ENCODE measurements at regions not wholly inside any gene's neighbourhood (a gene's known extent, or its start where the extent isn't known, plus 50 kb on each side); places are given as distances from the start of the nearest gene placed in this dataset.
A peak's percentile ranks its signal among the peaks of the same experiment; 100 is the strongest.

DNA sequence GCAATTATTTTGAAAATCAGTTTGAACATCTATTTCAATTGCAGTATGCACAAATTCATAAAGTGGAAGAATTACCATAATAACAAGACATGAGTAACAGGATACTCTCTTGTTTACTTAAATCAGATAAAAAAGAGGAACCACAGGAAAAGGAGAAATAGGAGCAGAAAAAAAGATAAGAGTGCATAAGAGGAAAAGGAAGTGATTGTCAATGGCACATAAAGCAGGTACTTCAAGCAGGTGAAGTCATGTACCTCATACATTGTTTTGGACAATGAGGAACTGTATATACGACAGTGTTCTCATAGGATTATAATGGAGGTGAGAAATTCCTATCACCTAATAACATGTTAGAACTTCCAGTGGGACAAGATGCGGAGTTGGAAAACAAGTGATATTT is 334.5 kb upstream of the PCDH7 start:
- peak; percentile 37 for DNase-seq
- in situ Hi-C loops (cut with MboI; ENCODE audit: low pct_unique_long_range_greater_than_20kb, low sequenced_read_pairs): no loop called here

DNA sequence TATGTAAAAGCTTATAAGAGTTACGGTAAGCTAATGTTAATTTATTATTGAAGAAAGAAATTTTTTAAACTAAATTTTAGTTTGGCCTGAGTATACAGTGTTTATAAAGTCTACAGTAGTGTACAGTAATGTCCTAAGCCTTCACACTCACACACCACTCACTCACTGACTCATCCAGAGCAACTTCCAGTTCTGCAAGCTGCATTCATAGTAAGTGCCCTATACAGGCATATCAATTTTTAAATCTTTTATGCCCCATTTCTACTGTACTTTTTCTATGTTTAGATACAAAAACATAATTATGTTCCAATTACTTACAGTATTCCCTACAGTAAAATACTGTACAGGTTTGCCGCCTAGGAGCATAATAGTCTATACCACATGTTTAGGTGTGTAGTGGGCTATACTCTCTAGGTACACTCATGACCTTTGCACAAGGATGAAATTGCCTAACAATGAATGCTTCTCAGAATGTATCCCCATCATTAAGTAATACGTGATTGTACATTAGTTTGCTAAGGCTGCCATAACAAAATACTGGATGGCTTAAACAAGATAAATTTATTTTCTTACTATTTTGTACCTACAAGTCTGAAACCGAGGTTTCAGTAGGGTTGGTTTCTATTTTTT is 333.8 kb upstream of the PCDH7 start:
- DNase-seq: no peak
- in situ Hi-C loops (cut with MboI; ENCODE audit: low pct_unique_long_range_greater_than_20kb, low sequenced_read_pairs): no loop called here

DNA sequence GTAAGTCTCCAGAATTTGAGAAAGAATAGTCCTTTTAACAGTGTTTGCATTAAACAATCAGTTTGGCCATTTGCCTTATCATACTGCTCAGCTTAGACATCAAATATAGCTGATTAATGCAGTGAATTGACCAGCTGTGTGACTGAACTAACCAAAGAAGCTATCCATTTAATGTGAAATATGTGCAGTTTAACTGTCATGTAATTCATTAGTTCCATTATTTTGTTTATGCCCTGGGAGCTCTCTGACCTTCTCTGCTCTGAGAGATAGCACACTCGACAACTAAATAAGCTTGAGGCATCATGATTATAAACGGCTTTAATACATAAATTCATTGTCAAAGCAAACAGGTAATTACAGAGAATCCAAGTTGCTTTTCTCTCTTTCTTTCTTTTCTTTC is 324.3 kb upstream of the PCDH7 start:
- DNase-seq: no peak
- in situ Hi-C loops (cut with MboI; ENCODE audit: low pct_unique_long_range_greater_than_20kb, low sequenced_read_pairs): no loop called here

DNA sequence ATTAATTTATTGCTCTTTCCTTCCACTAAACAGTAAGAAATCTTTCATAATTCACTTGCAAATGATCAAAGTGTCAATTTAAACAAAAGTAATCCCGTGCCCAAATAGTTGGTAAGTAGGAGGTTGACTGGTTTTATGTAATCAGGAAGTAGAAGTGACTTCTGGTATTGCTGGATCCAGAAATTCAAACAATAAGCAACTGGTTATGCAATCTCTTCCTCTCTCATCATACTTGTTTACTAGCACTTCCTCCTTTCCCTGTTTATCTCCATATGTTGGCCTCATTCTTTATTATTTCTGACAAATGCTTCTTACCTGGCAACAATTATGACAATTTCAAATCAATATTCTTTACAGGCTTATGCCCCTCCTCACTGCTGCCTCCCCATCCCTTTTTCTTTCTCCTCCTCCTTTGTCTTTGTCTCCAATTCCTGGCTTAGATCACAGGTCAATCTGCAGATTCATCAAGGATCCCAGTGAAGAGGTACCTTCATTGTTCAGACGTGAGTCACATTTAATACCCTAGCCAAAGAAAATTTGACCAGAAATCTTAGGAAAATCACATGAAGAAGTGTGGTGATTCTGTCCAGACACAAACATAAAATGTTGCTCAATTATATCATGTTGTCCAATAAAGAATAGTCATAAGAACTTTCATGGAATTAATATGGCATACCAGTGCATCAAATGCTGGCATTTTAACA is 323.2 kb upstream of the PCDH7 start:
- no peak for DNase-seq

DNA sequence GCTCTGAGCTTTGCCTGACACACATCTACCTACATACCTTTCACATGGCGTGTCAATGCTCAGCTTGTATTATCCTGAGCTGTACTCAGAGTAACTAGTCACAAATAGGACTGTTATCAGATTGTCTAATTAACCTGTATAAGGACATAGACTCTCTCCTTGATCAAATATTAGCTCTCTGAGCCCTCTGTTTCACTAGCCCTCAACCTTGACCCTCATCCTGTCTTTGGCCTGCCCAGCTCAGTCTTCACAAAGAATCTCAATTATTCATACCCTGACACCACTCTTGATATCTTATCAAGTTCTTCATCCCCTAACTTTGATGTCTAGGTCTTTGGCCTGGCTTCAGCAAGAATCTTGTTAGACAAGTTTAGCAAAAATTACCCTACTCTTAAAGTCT is 320.7 kb upstream of the PCDH7 start:
- in situ Hi-C loops (cut with MboI; ENCODE audit: low pct_unique_long_range_greater_than_20kb, low sequenced_read_pairs): no loop called here
- DNase-seq: no peak

More for the DNA sequence above, 323.2 kb upstream of the PCDH7 start:
- in situ Hi-C loops (cut with MboI; ENCODE audit: low pct_unique_long_range_greater_than_20kb, low sequenced_read_pairs): no loop called here

DNA sequence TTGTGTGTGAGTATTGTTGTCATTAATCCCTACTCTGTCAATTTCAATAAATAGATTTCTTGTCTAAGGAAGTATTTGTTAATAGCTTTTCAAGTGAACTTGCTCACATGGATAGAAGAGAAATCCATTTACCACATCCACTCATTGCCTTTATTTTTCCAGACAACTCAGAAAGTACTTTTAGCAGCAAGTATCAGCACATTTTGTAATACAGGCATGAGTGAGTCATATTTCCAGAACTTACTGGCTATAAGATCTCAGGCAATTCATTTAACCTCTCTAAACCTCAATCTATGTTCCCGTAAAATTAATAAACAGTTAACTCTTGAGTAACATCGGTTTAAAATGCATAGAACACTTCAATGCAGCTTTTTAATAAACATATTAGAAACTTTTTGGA is 317.9 kb upstream of the PCDH7 start:
- no peak for DNase-seq
- in situ Hi-C loops (cut with MboI; ENCODE audit: low pct_unique_long_range_greater_than_20kb, low sequenced_read_pairs): no loop called here

DNA sequence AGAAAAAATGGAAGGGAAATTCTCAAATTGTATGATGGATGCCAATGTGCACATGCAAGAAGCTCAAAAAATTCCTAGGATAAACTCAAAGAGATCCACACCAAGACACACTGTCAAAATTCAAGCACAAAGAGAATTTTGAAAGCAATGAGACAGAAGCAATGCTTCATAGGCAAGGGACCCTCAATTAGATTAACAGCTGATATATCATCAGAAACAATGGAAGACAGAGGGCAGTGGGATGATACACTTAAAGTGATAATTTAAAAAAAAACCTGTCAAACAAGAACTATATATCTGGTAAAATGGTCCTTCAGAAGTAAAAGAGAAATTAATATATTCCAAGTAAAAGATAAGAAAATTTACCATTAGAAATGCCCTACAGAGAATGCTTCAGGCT is 306.3 kb upstream of the PCDH7 start:
- DNase-seq: no peak
- in situ Hi-C loops (cut with MboI; ENCODE audit: low pct_unique_long_range_greater_than_20kb, low sequenced_read_pairs): no loop called here

DNA sequence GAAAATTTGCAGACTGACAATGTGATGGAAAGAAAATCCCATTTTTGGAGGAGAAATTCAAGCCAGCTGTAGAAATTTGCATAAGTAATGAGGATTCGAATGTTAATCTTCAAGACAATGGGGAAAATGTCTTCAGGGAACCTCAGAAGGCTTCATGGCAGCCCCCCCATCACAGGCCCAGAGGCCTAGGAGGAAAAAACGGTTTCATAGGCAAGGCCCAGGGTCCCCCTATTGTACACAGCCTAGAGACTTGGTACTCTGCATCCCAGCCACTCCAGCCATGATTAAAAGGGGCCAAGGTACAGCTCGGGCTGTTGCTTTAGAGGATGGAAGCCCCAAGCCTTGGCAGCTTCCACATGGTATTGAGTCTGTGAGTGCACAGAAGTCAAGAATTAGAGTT is 303.6 kb upstream of the PCDH7 start:
- no peak for DNase-seq
- in situ Hi-C loops (cut with MboI; ENCODE audit: low pct_unique_long_range_greater_than_20kb, low sequenced_read_pairs): no loop called here

DNA sequence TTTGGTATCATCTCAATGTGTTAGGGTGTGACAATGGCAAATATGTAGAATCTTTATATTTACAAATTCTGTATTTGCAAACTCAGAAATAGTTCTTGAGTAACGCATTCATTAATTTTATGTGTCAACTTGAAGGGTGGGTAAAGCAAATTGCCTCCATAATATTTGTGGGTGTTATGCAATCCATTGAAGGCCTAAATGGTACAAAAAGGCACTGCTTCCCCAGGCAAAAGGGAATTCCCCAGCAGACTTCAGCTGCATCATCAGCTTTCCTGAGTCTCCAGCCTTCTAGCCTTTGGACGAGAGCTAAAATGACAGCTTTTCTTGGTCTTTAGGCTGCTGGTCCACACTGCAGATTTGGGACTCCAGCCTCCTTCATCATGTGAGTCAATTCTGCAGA is 292.2 kb upstream of the PCDH7 start:
- in situ Hi-C loops (cut with MboI; ENCODE audit: low pct_unique_long_range_greater_than_20kb, low sequenced_read_pairs): no loop called here
- DNase-seq: no peak

DNA sequence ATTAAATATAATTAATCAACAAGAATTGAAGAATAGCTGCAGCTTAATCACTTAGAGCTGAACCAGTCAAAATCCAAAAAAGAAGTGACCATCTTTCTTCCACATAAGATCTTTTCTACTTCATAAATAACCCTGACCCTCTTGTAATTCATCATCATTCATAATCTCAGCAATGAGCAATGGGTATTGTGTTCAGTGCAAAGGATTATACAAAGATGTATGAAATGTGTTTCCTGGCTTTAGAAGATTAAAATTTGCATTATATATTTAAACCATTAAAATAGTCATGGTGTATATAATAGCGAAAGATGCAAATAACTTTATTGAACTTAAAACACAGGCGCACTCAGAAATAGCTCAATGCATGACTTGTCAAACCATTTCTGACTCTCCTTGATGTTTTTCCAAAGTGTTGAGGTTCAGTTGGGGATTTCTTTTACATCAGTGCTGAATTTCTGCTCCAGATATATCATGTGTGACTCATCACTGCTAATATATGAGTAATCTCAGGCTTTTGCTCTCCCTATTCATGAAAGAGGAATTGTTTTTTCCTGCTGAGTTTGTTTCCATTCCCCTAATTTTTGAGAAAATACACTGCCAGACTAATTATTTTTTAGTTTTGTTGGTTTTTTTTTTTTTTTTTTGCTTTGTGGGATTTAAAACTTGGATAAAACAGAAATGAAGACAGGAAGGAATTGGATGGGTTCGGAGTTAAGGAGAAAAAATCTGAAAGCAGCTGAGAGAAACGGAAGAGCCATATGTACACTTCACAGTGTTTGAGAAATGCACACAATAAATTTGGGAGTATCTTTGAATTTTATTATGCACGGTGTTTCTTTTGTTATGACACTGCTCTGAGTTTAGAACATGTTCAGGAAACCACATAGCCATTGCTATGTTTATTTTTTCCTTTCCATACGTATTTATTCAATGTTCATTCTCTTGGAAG is 290.1 kb upstream of the PCDH7 start:
- no peak for DNase-seq
- in situ Hi-C loops (cut with MboI; ENCODE audit: low pct_unique_long_range_greater_than_20kb, low sequenced_read_pairs): no loop called here

DNA sequence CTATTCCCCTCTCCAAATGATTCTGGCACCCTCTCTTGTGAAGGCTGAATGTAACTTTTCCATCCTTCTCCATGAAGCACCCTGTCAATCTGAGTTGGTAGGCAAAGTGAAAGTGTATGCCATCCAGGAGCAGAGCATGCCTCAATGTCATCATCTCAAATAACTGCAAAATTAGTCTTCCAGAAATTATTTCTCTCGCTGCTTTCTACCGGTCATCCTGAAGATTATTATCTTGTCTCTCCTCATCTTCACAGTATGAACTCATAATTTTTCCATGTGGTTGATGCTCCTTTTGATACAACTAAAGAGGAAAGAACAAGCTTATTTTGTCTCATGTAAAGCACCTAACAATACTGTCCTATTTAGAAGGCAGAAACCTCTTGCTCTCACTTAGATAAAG is 285.5 kb upstream of the PCDH7 start:
- in situ Hi-C loops (cut with MboI; ENCODE audit: low pct_unique_long_range_greater_than_20kb, low sequenced_read_pairs): no loop called here
- no peak for DNase-seq

DNA sequence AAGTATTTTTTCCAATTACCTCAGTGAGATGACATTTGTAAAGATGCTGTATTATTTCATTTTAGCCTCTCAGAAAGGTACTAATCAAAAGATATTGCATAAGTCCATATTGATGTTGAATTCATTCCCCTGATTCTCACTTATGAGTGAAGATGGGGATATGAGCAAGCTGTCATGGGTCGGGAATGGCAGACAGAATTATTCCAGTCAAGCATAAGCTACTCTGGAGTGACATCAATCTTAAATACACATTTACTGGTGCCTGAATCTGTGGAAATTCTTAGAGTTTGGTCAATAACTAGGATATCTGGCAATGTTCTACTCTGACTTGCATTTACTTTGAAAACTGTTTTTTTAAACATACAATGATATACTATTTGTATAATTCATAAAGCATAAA is 283.8 kb upstream of the PCDH7 start:
- no peak for DNase-seq
- in situ Hi-C loops (cut with MboI; ENCODE audit: low pct_unique_long_range_greater_than_20kb, low sequenced_read_pairs): no loop called here

DNA sequence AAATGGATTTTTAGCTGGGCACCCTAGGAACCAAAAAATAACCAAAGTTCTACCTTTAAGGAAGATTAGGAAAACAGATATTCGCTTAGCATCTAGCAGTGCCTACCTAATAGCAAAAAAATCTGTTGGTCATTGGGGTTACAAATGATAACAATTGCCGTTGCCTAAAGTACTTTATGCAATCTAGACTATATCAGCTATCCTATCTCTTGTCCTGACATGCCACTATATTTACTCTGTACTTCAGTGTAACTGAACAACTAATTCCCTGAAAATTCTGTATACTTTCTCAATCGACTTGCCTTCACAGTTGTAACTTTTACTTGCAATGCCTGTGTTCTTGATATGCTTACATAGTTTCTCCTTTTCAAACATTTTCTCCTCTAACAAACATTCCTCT is 282.9 kb upstream of the PCDH7 start:
- in situ Hi-C loops (cut with MboI; ENCODE audit: low pct_unique_long_range_greater_than_20kb, low sequenced_read_pairs): no loop called here
- DNase-seq: no peak

DNA sequence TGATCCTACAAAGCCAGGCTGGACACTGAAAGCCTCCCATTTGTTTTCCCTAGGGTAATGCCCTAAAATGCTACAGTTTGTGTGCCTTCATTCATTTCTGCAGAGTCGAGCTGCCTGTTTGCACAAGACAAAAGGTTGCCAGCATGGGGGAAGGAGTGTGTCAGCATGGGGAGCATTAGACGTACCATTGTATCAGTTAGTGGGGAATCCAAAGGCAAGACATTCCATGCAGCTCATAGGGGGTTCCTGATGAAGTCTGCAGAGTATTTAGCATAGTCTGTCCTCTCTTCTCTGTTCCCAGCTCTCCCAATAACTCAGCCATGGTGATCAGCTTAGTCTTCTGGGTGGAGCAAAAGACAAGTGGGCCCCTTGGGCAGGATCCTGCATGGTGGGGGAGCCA is 276.9 kb upstream of the PCDH7 start:
- in situ Hi-C loops (cut with MboI; ENCODE audit: low pct_unique_long_range_greater_than_20kb, low sequenced_read_pairs): no loop called here
- DNase-seq: no peak

DNA sequence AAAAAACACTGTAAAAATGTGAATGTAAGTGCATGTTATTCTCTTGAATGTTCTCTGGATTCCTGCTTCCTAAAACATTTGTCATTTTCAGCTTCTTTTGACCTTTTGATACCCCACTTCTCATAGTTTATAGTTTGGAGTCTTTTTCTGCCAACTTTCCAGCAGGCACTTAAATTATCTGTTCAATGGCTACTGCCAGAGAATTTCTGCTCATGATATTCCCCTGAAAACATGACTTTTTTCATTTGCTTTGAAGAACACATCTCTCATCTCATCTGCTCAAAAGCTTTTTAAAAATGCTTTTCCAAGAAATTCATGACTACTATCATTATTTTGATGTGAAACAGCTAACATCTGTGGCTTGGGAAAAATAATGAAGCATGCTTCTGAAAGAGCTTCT is 269.7 kb upstream of the PCDH7 start:
- DNase-seq: no peak
- in situ Hi-C loops (cut with MboI; ENCODE audit: low pct_unique_long_range_greater_than_20kb, low sequenced_read_pairs): no loop called here

DNA sequence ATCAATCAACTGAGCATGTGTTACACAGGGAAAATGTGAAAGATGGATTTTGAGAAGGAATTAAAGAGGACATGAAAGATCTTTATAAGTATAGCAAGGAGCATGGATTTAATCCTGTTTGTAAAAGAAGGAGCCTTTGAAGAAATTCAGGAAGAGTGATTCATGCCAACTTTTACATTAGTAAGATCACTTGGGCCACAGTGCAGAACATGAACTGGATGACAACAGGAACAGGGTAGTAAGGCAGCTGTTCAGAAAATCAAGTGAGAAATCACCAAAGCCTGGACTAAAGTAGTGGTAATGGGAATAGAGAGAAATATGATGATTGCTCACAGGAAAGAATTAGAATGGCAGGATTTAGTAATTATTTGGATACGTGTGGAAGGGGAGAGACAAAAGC is 265.7 kb upstream of the PCDH7 start:
- in situ Hi-C loops (cut with MboI; ENCODE audit: low pct_unique_long_range_greater_than_20kb, low sequenced_read_pairs): no loop called here
- no peak for DNase-seq

DNA sequence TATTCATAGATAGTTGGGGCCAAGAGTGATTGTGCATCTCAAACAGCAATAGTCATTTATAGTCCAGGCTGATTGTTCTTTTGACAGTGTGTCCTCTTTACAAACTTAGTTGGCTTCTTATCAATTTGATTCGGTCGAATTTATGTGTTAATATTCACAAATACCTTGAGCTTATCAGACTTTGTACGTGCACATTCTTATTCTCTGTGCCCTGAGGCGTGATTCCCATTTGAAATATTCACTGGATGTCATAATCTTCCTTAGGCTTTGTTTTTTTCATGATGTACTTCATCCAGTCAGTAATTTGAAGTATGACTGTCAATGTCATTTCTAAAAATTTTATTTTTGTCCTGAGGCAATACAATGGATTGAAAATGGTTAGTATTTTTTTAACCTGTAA is 263.5 kb upstream of the PCDH7 start:
- in situ Hi-C loops (cut with MboI; ENCODE audit: low pct_unique_long_range_greater_than_20kb, low sequenced_read_pairs): no loop called here
- DNase-seq: no peak

DNA sequence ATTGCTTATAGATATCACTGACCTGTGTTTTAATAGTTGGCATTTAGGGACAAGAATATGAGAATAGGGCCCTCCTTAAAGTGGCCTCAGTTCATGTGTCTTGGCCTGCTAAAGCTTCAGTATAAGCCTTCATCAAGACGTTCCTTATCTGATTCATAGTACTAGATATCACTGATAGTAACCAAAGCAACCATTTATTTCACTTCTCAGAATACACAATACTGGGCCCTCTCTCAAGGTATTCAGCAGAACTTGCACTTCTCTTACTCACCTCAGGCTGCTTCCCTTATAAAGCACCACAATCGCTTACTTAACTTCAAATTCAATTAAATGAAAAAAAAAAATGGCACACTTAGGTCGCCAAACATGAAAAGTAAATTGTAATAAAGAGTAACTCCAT is 259.4 kb upstream of the PCDH7 start:
- in situ Hi-C loops (cut with MboI; ENCODE audit: low pct_unique_long_range_greater_than_20kb, low sequenced_read_pairs): no loop called here
- no peak for DNase-seq

DNA sequence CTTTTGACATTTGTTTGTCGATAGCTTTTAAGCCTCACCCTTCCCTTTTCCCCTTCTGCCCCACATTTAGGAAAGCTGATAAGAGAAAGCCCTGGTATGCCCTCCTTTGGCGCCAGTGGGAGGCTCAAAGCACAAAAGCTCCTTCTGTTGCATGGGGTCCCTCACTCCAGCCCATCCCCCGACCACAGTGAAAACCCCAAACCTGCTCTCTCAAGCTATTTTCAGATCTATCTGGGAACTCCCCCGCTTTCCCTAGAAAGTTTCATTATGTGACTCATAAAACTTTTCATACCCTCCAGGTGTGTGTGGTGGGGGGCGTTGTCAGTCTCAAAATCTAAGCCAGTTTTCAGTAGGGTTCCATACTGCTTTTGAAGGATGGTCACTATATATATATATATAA is 259.0 kb upstream of the PCDH7 start:
- in situ Hi-C loops (cut with MboI; ENCODE audit: low pct_unique_long_range_greater_than_20kb, low sequenced_read_pairs): no loop called here
- DNase-seq: no peak

DNA sequence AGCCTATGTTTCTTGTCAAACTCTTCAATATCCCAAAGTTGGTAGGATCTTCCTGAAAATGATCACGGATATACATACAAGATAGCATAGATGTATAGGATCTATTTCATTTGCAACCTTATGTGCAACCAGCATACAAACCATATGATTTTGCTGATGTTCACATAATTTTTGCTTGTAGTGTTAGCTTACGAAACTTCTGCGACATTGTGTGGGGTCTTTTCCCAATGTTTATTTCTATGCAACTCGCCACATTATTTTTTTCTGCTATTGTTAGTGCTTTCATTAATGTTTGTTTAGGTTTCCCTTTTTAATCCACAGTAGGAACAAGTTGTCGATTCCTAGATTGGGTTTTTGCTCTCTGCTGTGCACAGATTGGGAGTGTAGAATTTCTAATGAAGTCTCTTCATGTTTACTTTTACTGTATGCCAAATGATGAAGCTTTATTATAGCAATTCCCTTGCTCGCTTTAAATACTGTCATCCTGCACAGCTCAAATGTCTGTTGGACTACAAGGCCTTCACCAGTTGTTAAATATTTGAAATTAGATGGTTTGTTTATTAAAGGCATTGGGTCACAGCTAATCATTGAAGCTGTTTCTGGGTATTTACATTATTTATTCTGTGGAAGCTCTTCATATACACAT is 257.6 kb upstream of the PCDH7 start:
- no peak for DNase-seq
- in situ Hi-C loops (cut with MboI; ENCODE audit: low pct_unique_long_range_greater_than_20kb, low sequenced_read_pairs): no loop called here

Measured in KBM-7 (cell line).